Gastroesophageal sphincter (tissue), 4 donors: ENCODE measurements at regions not wholly inside any gene's neighbourhood (a gene's known extent, or its start where the extent isn't known, plus 50 kb on each side); places are given as distances from the start of the nearest gene placed in this dataset.

Experiments
- ATAC-seq: fragments of 150-250 bp; one replicate; pipeline ENCODE4 v1.9.1; 2016; ENCODE audit warnings: mild to moderate bottlenecking, moderate library complexity
- H3K27ac ChIP-seq, 4 donors: fragments of 200-600 bp; sonication (generic) in 3 of 4; 1 replicate in 3 of 4; 2 replicates in 1 of 4; pipeline ENCODE4 v1.5.1; 2016 to 2019
- H3K27me3 ChIP-seq: fragments of 200-600 bp; sonication (generic); one replicate; pipeline ENCODE4 v1.5.1; 2019
- H3K36me3 ChIP-seq, 2 donors: fragments of 200-600 bp; sonication (generic); one replicate each; pipeline ENCODE4 v1.5.1; 2019; ENCODE audit warnings: control low read depth in 1 of 2
- H3K4me1 ChIP-seq, 3 donors: fragments of 200-600 bp; sonication (generic); 1 replicate in 2 of 3; 2 replicates in 1 of 3; pipeline ENCODE4 v1.5.1; 2016 to 2019; ENCODE audit warnings: control low read depth in 2 of 3
- H3K4me3 ChIP-seq, 2 donors: fragments of 200-600 bp; sonication (generic); one replicate each; pipeline ENCODE4 v1.5.1; 2019; ENCODE audit warnings: mild to moderate bottlenecking in 1 of 2, moderate library complexity in 1 of 2
- H3K9me3 ChIP-seq, 3 donors: fragments of 200-600 bp; sonication (generic); one replicate each; pipeline ENCODE4 v1.5.1; 2017 to 2019; ENCODE audit warnings: control low read depth in 2 of 3
- CTCF ChIP-seq, 4 experiments: fragments of 200-600 bp in 2 of 4; fragments of 450-650 bp in 2 of 4; sonication (generic) in 1 of 4; IDR thresholded peaks; one replicate each; pipeline ENCODE4 v1.5.1; 2017 to 2019; ENCODE audit warnings: antibody characterized with exemption in 4 of 4, mild to moderate bottlenecking in 2 of 4, moderate library complexity in 2 of 4
- EP300 ChIP-seq: sonication (generic); formaldehyde crosslinking; IDR thresholded peaks from one replicate; pipeline ENCODE4 v1.6.1; 2017; ENCODE audit warnings: antibody characterized with exemption, mild to moderate bottlenecking
- POLR2A ChIP-seq, 2 donors: fragments of 450-650 bp; IDR thresholded peaks; one replicate each; pipeline ENCODE4 v1.6.1; 2017; ENCODE audit warnings: antibody characterized with exemption in 2 of 2, mild to moderate bottlenecking in 2 of 2, moderate library complexity in 1 of 2
- POLR2AphosphoS5 ChIP-seq: sonication (generic); formaldehyde crosslinking; IDR thresholded peaks from one replicate; pipeline ENCODE4 v1.6.1; 2017; ENCODE audit warnings: antibody characterized with exemption
- WGBS, 2 donors: methylation state at CpG; one replicate each; pipeline ENCODE4 v1.1.5; 2018; ENCODE audit warnings: low coverage in 1 of 2; 5-methylcytosine and 5-hydroxymethylcytosine counted together

GRCh38 chr3:153881201-153881600 is 240.0 kb upstream of the ARHGEF26 start:
- Histone ChIP-seq H3K27me3 (no peaks in the 10 kb centered on the region), H3K4me1 (no peaks in the 10 kb centered on the region), H3K27ac (no peak overlapping the region), H3K36me3 (no peaks in the 10 kb centered on the region), H3K4me3 (no peak overlapping the region), H3K9me3 (no peaks in the 10 kb centered on the region)
- 83 to 98% methylated on average over 7 of the region's 7 CpGs for WGBS, 2 donors
- no peak for ATAC-seq
- TF ChIP-seq POLR2AphosphoS5 (no peak), POLR2A (IDR thresholded peaks at IDR 0.05) (no peak), CTCF (IDR thresholded peaks at IDR 0.05) (no peak), EP300 (no peak)

GRCh38 chr3:153885359-153885758 is 235.8 kb upstream of the ARHGEF26 start:
- Histone ChIP-seq H3K9me3 (no peaks in the 10 kb centered on the region), H3K36me3 (no peaks in the 10 kb centered on the region), H3K27me3 (no peaks in the 10 kb centered on the region), H3K27ac (no peak overlapping the region), H3K4me1 (no peaks in the 10 kb centered on the region), H3K4me3 (no peak overlapping the region)
- ATAC-seq: no peak
- TF ChIP-seq POLR2AphosphoS5 (no peak), CTCF (IDR thresholded peaks at IDR 0.05) (no peak), POLR2A (IDR thresholded peaks at IDR 0.05) (no peak), EP300 (no peak)
- 51 to 55% methylated on average over 2 of the region's 2 CpGs for WGBS, 2 donors

DNA sequence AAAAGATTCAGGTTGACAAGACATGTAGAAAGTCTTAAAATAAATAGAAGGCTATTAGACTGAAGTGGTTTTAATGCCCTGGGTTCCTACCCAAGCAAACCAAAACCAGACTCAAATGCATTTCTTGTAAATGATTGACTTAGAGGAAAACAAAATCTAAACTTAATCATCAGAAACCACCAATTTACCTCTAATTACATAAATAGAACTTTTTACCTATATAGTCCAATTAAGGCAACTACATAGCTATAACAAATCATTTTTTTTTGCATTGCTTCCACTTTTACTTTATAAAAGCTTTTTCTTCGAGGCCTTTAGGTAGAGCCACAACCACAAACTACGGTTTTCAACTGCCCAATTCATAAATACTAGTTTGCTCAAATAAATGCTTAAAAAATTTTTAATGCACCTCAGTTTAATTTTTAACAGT is 231.3 kb upstream of the ARHGEF26 start:
- Histone ChIP-seq H3K36me3 (no peaks in the 10 kb centered on the region), H3K27me3 (no peaks in the 10 kb centered on the region), H3K9me3 (no peaks in the 10 kb centered on the region), H3K27ac (no peak overlapping the region), H3K4me1 (no peaks in the 10 kb centered on the region), H3K4me3 (no peak overlapping the region)
- WGBS, 2 donors: 50 to 83% methylated on average over 2 of the region's 2 CpGs
- TF ChIP-seq CTCF (IDR thresholded peaks at IDR 0.05): no peak
- TF ChIP-seq POLR2A (IDR thresholded peaks at IDR 0.05): no peak
- no peak for TF ChIP-seq EP300
- no peak for TF ChIP-seq POLR2AphosphoS5
- ATAC-seq: no peak

DNA sequence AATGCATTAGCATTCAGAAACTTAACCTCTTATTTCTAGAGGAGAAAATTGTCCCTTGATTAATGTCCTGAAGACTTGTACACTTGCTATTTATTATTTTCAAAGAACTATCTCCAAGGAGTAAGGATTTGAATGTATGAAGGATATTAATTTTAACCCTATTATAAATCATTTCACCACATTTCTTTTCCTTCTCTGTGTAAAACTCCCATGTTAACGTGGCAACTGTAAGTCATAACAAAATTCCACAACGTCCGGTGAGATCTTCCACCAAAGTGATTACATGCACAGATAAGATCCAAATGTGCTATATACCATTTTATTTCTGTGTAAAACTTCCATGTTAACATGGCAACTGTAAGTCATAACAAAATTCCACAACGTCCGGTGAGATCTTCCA is 229.1 kb upstream of the ARHGEF26 start:
- Histone ChIP-seq H3K36me3 (no peaks in the 10 kb centered on the region), H3K27ac (no peak overlapping the region), H3K4me3 (no peak overlapping the region), H3K4me1 (no peaks in the 10 kb centered on the region), H3K9me3 (no peaks in the 10 kb centered on the region), H3K27me3 (no peaks in the 10 kb centered on the region)
- WGBS, 2 donors: 16 to 25% methylated on average over 5 of the region's 5 CpGs
- TF ChIP-seq CTCF (IDR thresholded peaks at IDR 0.05) (no peak), POLR2A (IDR thresholded peaks at IDR 0.05) (no peak), EP300 (no peak), POLR2AphosphoS5 (no peak)
- no peak for ATAC-seq

DNA sequence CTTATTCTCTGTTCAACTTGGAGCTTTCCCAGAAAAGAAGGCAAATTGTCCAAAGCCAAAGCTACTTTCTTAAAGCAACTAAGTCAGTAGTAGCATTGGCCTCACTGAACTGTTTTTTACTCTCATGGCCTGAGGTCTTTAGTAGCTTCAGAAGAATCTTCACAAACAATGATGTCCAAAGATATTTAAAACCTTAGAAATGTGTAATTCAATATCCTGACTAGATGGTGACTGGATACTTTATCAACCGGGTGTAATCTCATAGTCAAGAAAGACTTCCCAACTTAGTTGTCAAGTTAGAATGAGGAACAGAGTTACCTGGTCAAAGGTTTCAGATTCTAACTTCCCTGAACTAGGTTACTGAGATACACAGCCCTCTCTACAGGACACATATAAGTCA is 226.3 kb upstream of the ARHGEF26 start:
- H3K9me3 ChIP-seq: no peaks in the 10 kb centered on the region
- 85 to 100% methylated on average over 1 of the region's 1 CpG for WGBS, 2 donors
- no peaks in the 10 kb centered on the region for H3K27me3 ChIP-seq
- H3K4me1 ChIP-seq: no peaks in the 10 kb centered on the region
- TF ChIP-seq CTCF (IDR thresholded peaks at IDR 0.05) (no peak), POLR2AphosphoS5 (no peak), POLR2A (IDR thresholded peaks at IDR 0.05) (no peak), EP300 (no peak)
- no peak overlapping the region for H3K27ac ChIP-seq
- H3K36me3 ChIP-seq: no peaks in the 10 kb centered on the region
- ATAC-seq: no peak
- H3K4me3 ChIP-seq: no peak overlapping the region
